Activated T-cell treated with anti-CD3 and anti-CD28 coated beads, Interleukin-2, amount 50 U/mL, for 72 hours (primary cell): ENCODE measurements at regions not wholly inside any gene's neighbourhood (a gene's known extent, or its start where the extent isn't known, plus 50 kb on each side); places are given as distances from the start of the nearest gene placed in this dataset.

ENCODE experiments used
- ATAC-seq, 2 donors: fragments of 150-1000 bp; cut with Tn5 transposase; replicated peaks in 1 of 2; 2 replicates each; pipeline ENCODE4 v1.10.0; 2021; ENCODE audit warnings: moderate library complexity in 2 of 2, mild to moderate bottlenecking in 1 of 2
- DNase-seq, 2 donors: peaks; one replicate each; pipeline ENCODE4 v3.0.0; 2021 to 2022; ENCODE audit warnings: mixed read lengths in 1 of 2
- H3K27ac Mint-ChIP-seq: one replicate; pipeline ENCODE4 v1.8.0; 2022; ENCODE audit warnings: mild to moderate bottlenecking, moderate library complexity, mixed read lengths
- H3K27me3 Mint-ChIP-seq: one replicate; pipeline ENCODE4 v1.8.0; 2022; ENCODE audit warnings: low read depth, mixed read lengths
- H3K36me3 Mint-ChIP-seq, 2 donors: one replicate each; pipeline ENCODE4 v1.8.0; 2022; ENCODE audit warnings: mixed read lengths in 2 of 2, mild to moderate bottlenecking in 1 of 2; ENCODE audit not compliant: insufficient read depth in 2 of 2
- H3K4me1 Mint-ChIP-seq: one replicate; pipeline ENCODE4 v1.8.0; 2022; ENCODE audit warnings: low read depth, mixed read lengths
- H3K4me3 Mint-ChIP-seq, 2 donors: one replicate each; pipeline ENCODE4 v1.8.0; 2022; ENCODE audit warnings: mild to moderate bottlenecking in 2 of 2, mixed read lengths in 2 of 2, moderate library complexity in 2 of 2
- H3K9me3 Mint-ChIP-seq, 2 donors: one replicate each; pipeline ENCODE4 v1.8.0; 2022; ENCODE audit warnings: mixed read lengths in 2 of 2

GRCh38 chr10:14468023-14468441 lies 137.3 kb upstream of the FRMD4A start:
- Mint-ChIP-seq H3K27ac (no peak overlapping the region), H3K4me1 (no peaks in the 10 kb centered on the region), H3K27me3 (peaks cover 36% of the 10 kb centered on the region), H3K9me3 (no peaks in the 10 kb centered on the region), H3K36me3 (peaks cover 0 to 4% of the 10 kb centered on the region in 2 donors), H3K4me3 (no peak overlapping the region)
- ATAC-seq (no peak), DNase-seq (no peak)

- no peaks in the 10 kb centered on the region for H3K4me1 Mint-ChIP-seq
- peaks cover 32% of the 10 kb centered on the region for H3K27me3 Mint-ChIP-seq
- peaks cover 4% of the 10 kb centered on the region in 2 donors for H3K36me3 Mint-ChIP-seq
- DNase-seq (no peak), ATAC-seq (no peak)
- no peak overlapping the region for H3K27ac Mint-ChIP-seq
- no peaks in the 10 kb centered on the region for H3K9me3 Mint-ChIP-seq
- no peak overlapping the region for H3K4me3 Mint-ChIP-seq
Measured at GRCh38 chr10:14466257-14466656, 135.5 kb upstream of the FRMD4A start.

- peaks cover 14% of the 10 kb centered on the region for H3K27me3 Mint-ChIP-seq
- H3K4me1 Mint-ChIP-seq = peaks cover 5% of the 10 kb centered on the region
- H3K27ac Mint-ChIP-seq = no peak overlapping the region
- peaks cover 4 to 6% of the 10 kb centered on the region in 2 donors for H3K9me3 Mint-ChIP-seq
- H3K4me3 Mint-ChIP-seq = no peak overlapping the region
- peaks cover 7 to 9% of the 10 kb centered on the region in 2 donors for H3K36me3 Mint-ChIP-seq
- DNase-seq (no peak), ATAC-seq (no peak)
Measured at GRCh38 chr10:14460447-14460846, 129.7 kb upstream of the FRMD4A start.

GRCh38 chr10:14459665-14460064 lies 128.9 kb upstream of the FRMD4A start:
- Mint-ChIP-seq H3K27me3 (peaks cover 14% of the 10 kb centered on the region), H3K4me3 (no peak overlapping the region), H3K27ac (no peak overlapping the region), H3K36me3 (peaks cover 7 to 9% of the 10 kb centered on the region in 2 donors), H3K9me3 (peaks cover 4 to 6% of the 10 kb centered on the region in 2 donors), H3K4me1 (peaks cover 5% of the 10 kb centered on the region)
- ATAC-seq = no peak
- no peak for DNase-seq

- peaks cover 4 to 8% of the 10 kb centered on the region in 2 donors for H3K9me3 Mint-ChIP-seq
- DNase-seq (no peak), ATAC-seq (no peak)
- H3K4me3 Mint-ChIP-seq = no peak overlapping the region
- peaks cover 3 to 4% of the 10 kb centered on the region in 2 donors for H3K36me3 Mint-ChIP-seq
- peaks cover 5% of the 10 kb centered on the region for H3K4me1 Mint-ChIP-seq
- peaks cover 14% of the 10 kb centered on the region for H3K27me3 Mint-ChIP-seq
- no peak overlapping the region for H3K27ac Mint-ChIP-seq
Measured at GRCh38 chr10:14456870-14457266, 126.1 kb upstream of the FRMD4A start.

- DNase-seq (no peak), ATAC-seq (no peak)
- H3K27me3 Mint-ChIP-seq = peaks cover 11% of the 10 kb centered on the region
- H3K4me1 Mint-ChIP-seq = peaks cover 5% of the 10 kb centered on the region
- H3K36me3 Mint-ChIP-seq = peaks cover 3 to 4% of the 10 kb centered on the region in 2 donors
- no peak overlapping the region for H3K4me3 Mint-ChIP-seq
- no peak overlapping the region for H3K27ac Mint-ChIP-seq
- peaks cover 4 to 9% of the 10 kb centered on the region in 2 donors for H3K9me3 Mint-ChIP-seq
Measured at GRCh38 chr10:14456218-14456869, 125.6 kb upstream of the FRMD4A start.

GRCh38 chr10:14454629-14455028 lies 123.9 kb upstream of the FRMD4A start:
- peaks cover 5% of the 10 kb centered on the region for H3K4me1 Mint-ChIP-seq

GRCh38 chr10:14454206-14454605 lies 123.5 kb upstream of the FRMD4A start:
- peaks cover 14% of the 10 kb centered on the region for H3K27me3 Mint-ChIP-seq
- peaks cover 3 to 4% of the 10 kb centered on the region in 2 donors for H3K36me3 Mint-ChIP-seq
- no peak for ATAC-seq
- H3K9me3 Mint-ChIP-seq = peaks cover 5 to 10% of the 10 kb centered on the region in 2 donors
- H3K4me1 Mint-ChIP-seq = peaks cover 5% of the 10 kb centered on the region
- DNase-seq = no peak
- H3K27ac Mint-ChIP-seq = no peak overlapping the region
- no peak overlapping the region for H3K4me3 Mint-ChIP-seq

More at GRCh38 chr10:14454629-14455028, 123.9 kb upstream of the FRMD4A start:
- ATAC-seq (no peak), DNase-seq (no peak)
- peaks cover 3 to 4% of the 10 kb centered on the region in 2 donors for H3K36me3 Mint-ChIP-seq
- H3K4me3 Mint-ChIP-seq = no peak overlapping the region
- H3K27me3 Mint-ChIP-seq = peaks cover 14% of the 10 kb centered on the region
- peaks cover 4 to 9% of the 10 kb centered on the region in 2 donors for H3K9me3 Mint-ChIP-seq
- H3K27ac Mint-ChIP-seq = no peak overlapping the region

GRCh38 chr10:14453593-14453992 lies 122.9 kb upstream of the FRMD4A start:
- Mint-ChIP-seq H3K27me3 (peaks cover 12% of the 10 kb centered on the region), H3K36me3 (peaks cover 3 to 4% of the 10 kb centered on the region in 2 donors), H3K9me3 (peaks cover 7 to 12% of the 10 kb centered on the region in 2 donors), H3K27ac (no peak overlapping the region), H3K4me3 (no peak overlapping the region), H3K4me1 (peaks cover 5% of the 10 kb centered on the region)
- ATAC-seq = no peak
- DNase-seq = no peak

- ATAC-seq (no peak), DNase-seq (no peak)
- Mint-ChIP-seq H3K4me3 (no peak overlapping the region), H3K4me1 (no peaks in the 10 kb centered on the region), H3K27ac (no peak overlapping the region), H3K27me3 (peaks cover 7% of the 10 kb centered on the region), H3K9me3 (peaks cover 3 to 7% of the 10 kb centered on the region in 2 donors), H3K36me3 (no peaks in the 10 kb centered on the region)
Measured at GRCh38 chr10:14451341-14451740, 120.6 kb upstream of the FRMD4A start.

- DNase-seq = no peak
- Mint-ChIP-seq H3K4me1 (no peaks in the 10 kb centered on the region), H3K4me3 (no peak overlapping the region), H3K27ac (no peak overlapping the region), H3K27me3 (peaks cover 15% of the 10 kb centered on the region), H3K36me3 (no peaks in the 10 kb centered on the region), H3K9me3 (peaks cover 3 to 7% of the 10 kb centered on the region in 2 donors)
- ATAC-seq = no peak
Measured at GRCh38 chr10:14450041-14450491, 119.3 kb upstream of the FRMD4A start.

- peaks cover 3 to 7% of the 10 kb centered on the region in 2 donors for H3K9me3 Mint-ChIP-seq
- no peak for DNase-seq
- no peaks in the 10 kb centered on the region for H3K4me1 Mint-ChIP-seq
- no peak overlapping the region for H3K4me3 Mint-ChIP-seq
- ATAC-seq = no peak
- H3K27ac Mint-ChIP-seq = no peak overlapping the region
- H3K36me3 Mint-ChIP-seq = no peaks in the 10 kb centered on the region
- peaks cover 20% of the 10 kb centered on the region for H3K27me3 Mint-ChIP-seq
Measured at GRCh38 chr10:14449293-14449815, 118.6 kb upstream of the FRMD4A start.

GRCh38 chr10:14448197-14448990 lies 117.7 kb upstream of the FRMD4A start:
- Mint-ChIP-seq H3K27ac (no peak overlapping the region), H3K4me3 (no peak overlapping the region), H3K27me3 (peaks cover 20% of the 10 kb centered on the region), H3K9me3 (peaks cover 3 to 7% of the 10 kb centered on the region in 2 donors), H3K36me3 (no peaks in the 10 kb centered on the region), H3K4me1 (no peaks in the 10 kb centered on the region)
- ATAC-seq = no peak
- DNase-seq = no peak
